Epithelial cell of esophagus (primary cell): ENCODE measurements at regions not wholly inside any gene's neighbourhood (a gene's known extent, or its start where the extent isn't known, plus 50 kb on each side); places are given as distances from the start of the nearest gene placed in this dataset.

Source experiments
- DNase-seq: peaks from one replicate; pipeline ENCODE4 v3.0.0; 2010; ENCODE audit warnings: low read depth
- H3K4me3 ChIP-seq: 2 replicates; pipeline ENCODE4 v1.5.1; 2011; ENCODE audit warnings: mild to moderate bottlenecking, low read length, control low read depth
- CTCF ChIP-seq: IDR thresholded peaks from 2 replicates; pipeline ENCODE4 v1.5.1; 2011; ENCODE audit warnings: low read depth, mild to moderate bottlenecking, low read length, control low read depth, inconsistent platforms; ENCODE audit not compliant: insufficient read depth; ENCODE audit errors: missing control alignments

GRCh38 chr2:13711154-13711553 is 921.4 kb upstream of the LRATD1 start:
- TF ChIP-seq CTCF, result no peak
- DNase-seq, result no peak

GRCh38 chr2:13714466-13714865 is 918.1 kb upstream of the LRATD1 start:
- H3K4me3 ChIP-seq, result no peak overlapping the region
- no peak for TF ChIP-seq CTCF
- peak; percentile 62 for DNase-seq

More at GRCh38 chr2:13711154-13711553, 921.4 kb upstream of the LRATD1 start:
- H3K4me3 ChIP-seq, result no peak overlapping the region

- H3K4me3 ChIP-seq, result no peak overlapping the region
- TF ChIP-seq CTCF, result no peak
- peak; percentile 35 for DNase-seq
These were observed 906.6 kb upstream of the LRATD1 start for GRCh38 chr2:13725945-13726344.

- no peak overlapping the region for H3K4me3 ChIP-seq
- TF ChIP-seq CTCF, result peak; percentile 8
- DNase-seq, result peak; percentile 12
These were observed 887.2 kb upstream of the LRATD1 start for GRCh38 chr2:13745330-13745729.

GRCh38 chr2:13751955-13752354 is 880.6 kb upstream of the LRATD1 start:
- H3K4me3 ChIP-seq, result no peak overlapping the region

GRCh38 chr2:13758412-13758811 is 874.1 kb upstream of the LRATD1 start:
- no peak overlapping the region for H3K4me3 ChIP-seq
- no peak for DNase-seq

More at GRCh38 chr2:13751955-13752354, 880.6 kb upstream of the LRATD1 start:
- no peak for TF ChIP-seq CTCF
- no peak for DNase-seq

GRCh38 chr2:13768274-13768673 is 864.2 kb upstream of the LRATD1 start:
- TF ChIP-seq CTCF, result no peak
- no peak overlapping the region for H3K4me3 ChIP-seq
- DNase-seq, result no peak

More at GRCh38 chr2:13758412-13758811, 874.1 kb upstream of the LRATD1 start:
- no peak for TF ChIP-seq CTCF
